Testis (tissue), 2 donors: ENCODE measurements at regions not wholly inside any gene's neighbourhood (a gene's known extent, or its start where the extent isn't known, plus 50 kb on each side); places are given as distances from the start of the nearest gene placed in this dataset.

ENCODE experiments used
- CTCF ChIP-seq, 3 experiments: fragments of 450-650 bp in 2 of 3; fragments of 200-600 bp in 1 of 3; sonication (generic) in 1 of 3; IDR thresholded peaks; one replicate each; pipeline ENCODE4 v1.5.1; 2016 to 2019; ENCODE audit warnings: antibody characterized with exemption in 3 of 3, mild to moderate bottlenecking in 2 of 3, moderate library complexity in 1 of 3
- POLR2A ChIP-seq: fragments of 450-650 bp; IDR thresholded peaks from one replicate; pipeline ENCODE4 v1.6.1; 2017; ENCODE audit warnings: antibody characterized with exemption, mild to moderate bottlenecking, moderate library complexity

- TF ChIP-seq POLR2A (no peak), CTCF (IDR thresholded peaks at IDR 0.05) (no peak)
Observed at GRCh38 chr5:34585601-34586104, 70.5 kb upstream of the RAI14 start.
